ENCODE measurements at regions not wholly inside any gene's neighbourhood (a gene's known extent, or its start where the extent isn't known, plus 50 kb on each side); places are given as distances from the start of the nearest gene placed in this dataset.
"Not testable (repeated sequence)": the region's sequence is repeated elsewhere in the genome, so short reads cannot be mapped to it uniquely, and the experiment has no call there.

DNA sequence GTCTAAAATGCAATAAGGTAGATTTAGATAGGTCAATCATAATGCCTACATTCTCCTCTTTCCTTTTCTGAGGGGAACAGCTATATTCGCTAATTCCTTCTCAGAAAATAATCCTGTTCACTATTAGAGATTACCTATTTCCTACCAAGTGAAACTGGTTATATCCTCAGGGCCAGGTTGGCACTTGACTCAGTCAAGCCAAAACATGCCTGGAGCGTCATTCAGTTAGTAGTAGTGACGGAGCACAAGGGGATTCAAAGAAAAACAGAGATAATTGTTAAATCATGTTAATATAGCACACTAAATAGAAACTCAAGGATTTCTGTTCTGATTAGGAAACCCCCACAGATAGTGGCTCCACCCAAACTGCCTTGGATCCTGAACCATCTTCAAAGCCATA lies 515.4 kb upstream of the PTPRD start:
- DNase-seq (ENCODE audit: low spot score), result no peak
- no peak for ATAC-seq

GRCh38 chr9:11135851-11136250 lies 523.0 kb upstream of the PTPRD start:
- ATAC-seq, result no peak
- DNase-seq (ENCODE audit: low spot score), result no peak

DNA sequence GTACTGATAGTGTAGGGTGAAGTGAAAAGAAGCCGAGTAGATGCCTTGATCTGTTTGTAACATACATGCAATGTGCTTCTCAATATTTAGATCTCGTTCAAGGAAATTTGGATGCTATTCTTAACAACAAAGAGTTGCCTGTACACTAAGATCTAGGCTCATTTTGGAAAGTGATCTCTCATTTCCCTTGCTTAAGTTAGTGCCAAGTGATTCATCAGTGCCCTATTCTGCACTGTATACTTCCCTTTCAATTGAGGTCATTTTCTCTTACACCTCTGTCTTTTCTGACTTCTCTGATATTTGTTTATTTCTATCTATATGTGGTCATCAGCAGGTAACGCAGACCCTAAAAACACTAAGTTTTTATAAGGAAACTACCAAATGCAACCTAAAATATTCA lies 528.6 kb upstream of the PTPRD start:
- ATAC-seq (no peak), DNase-seq (ENCODE audit: low spot score) (no peak)

- DNase-seq (ENCODE audit: low spot score) (no peak), ATAC-seq (no peak)
Measured at GRCh38 chr9:11142965-11143738, 530.4 kb upstream of the PTPRD start.

GRCh38 chr9:11144746-11145145 lies 531.9 kb upstream of the PTPRD start:
- DNase-seq (ENCODE audit: low spot score), result no peak
- no peak for ATAC-seq

DNA sequence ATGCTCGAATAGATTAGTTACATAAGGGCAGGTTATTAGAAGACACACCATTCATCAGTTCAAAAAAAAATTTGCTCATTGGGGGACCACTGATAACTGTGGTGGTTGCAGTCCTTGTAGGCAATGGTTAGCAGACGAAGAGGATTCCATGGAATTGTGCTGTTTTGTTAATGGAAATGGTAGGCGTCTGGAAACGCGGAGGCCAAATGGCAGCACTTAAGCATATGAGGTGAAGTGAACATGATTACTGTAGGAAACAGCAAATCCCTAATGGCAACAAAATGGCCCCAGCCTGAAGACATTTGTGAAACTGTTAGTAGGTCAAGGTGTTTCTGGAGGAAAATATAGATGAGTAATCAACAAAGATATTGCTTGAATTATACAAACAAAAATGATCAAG lies 535.4 kb upstream of the PTPRD start:
- DNase-seq (ENCODE audit: low spot score), result no peak
- no peak for ATAC-seq

DNA sequence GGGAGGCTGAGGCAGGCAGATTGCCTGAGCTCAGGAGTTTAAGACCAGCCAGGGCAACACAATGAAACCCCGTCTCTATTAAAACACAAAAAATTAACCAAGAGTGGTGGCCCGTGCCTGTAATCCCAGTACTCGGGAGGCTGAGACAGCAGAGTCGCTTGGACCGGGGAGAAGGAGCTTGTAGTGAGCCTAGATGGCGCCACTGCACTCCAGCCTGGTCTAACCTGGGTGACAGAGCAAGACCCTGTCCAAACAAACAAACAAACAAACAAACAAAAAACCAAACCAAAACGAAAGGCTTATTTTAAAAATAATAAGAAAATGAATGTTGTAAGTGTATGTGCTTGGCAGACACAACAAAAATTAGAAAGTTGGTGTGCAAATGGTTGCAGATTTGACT lies 536.3 kb upstream of the PTPRD start:
- DNase-seq (ENCODE audit: low spot score), result no peak
- no peak for ATAC-seq

- no peak for ATAC-seq
Measured at GRCh38 chr9:11158063-11158462, 545.3 kb upstream of the PTPRD start.

DNA sequence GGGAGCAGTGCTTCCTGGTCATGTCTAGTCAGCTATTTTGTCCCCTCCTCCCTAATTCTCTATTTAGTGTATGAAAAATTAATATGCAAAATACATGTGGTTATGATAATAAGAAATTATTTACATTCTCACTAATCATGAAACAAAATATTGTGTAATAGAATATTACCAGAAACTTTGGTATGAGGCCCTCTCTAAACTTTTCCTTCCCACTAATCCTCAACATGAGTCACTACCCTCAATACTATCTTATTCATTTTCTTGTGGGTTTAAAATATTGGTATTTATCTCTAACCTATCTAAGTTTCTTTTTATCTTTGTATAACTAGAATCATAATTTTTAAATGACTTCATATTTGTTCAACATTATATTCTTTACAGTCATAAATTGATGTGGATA lies 545.9 kb upstream of the PTPRD start:
- DNase-seq (ENCODE audit: low spot score) (no peak), ATAC-seq (no peak)

More at GRCh38 chr9:11158063-11158462, 545.3 kb upstream of the PTPRD start:
- DNase-seq (ENCODE audit: low spot score), result no peak

GRCh38 chr9:11159318-11159862 lies 546.6 kb upstream of the PTPRD start:
- ATAC-seq (no peak), DNase-seq (ENCODE audit: low spot score) (no peak)

GRCh38 chr9:11163843-11164242 lies 551.0 kb upstream of the PTPRD start:
- no peak for DNase-seq (ENCODE audit: low spot score)
- no peak for ATAC-seq

DNA sequence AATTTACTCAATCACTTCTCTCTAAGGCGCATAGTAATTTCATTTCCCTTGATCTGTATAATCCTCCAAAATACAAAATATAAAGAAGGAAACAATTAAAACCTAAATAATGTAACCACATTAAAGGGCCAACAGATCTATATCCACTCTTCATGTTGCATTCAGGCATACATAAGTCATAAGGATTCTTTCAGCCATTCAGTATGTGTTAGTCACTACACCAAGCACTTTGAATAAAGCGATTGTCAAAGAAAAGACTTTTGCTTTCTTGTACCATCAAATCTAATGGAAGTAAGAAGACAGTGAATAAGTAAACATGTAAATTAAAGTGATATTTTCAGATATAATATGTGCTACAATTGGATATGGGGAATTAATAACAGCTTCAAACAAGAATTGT lies 569.2 kb upstream of the PTPRD start:
- no peak for ATAC-seq
- no peak for DNase-seq (ENCODE audit: low spot score)

GRCh38 chr9:11190719-11191118 lies 577.9 kb upstream of the PTPRD start:
- DNase-seq (ENCODE audit: low spot score), result no peak
- no peak for ATAC-seq

DNA sequence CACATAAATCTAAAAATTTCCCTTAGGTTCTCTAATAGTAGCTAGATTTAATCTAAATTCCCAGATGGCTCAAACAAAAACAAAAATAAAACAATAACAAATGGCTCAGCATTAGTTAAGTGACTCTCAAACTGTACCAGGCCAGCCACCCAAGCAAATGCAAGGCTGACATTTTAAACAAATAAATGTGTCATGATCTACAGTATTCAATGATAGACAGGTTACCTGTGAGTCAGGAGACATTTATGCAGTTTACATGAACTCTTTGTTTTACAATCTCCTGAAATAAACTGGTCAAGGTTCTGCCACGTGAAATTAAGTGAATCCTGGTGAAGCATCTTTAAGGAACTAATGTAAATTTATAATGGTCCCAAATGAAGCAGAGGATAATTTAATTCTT lies 580.2 kb upstream of the PTPRD start:
- no peak for ATAC-seq
- no peak for DNase-seq (ENCODE audit: low spot score)

DNA sequence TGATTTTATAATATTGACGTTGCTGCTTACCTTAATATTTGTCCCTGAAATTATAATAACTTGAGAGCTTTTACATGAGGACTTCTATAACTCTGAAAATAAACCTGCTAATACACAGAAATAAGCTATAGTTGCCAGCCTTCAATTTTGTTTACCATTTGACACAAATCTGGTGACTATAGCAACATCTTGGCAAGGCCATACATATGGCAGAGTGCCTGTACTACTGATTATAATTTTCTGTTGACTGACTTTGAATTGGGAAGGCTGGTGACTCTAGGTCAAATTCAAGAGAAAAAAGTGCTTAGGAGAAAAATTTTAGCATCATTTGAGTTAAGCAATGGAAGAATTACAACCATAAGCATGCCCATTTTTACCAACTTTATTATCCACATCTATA lies 581.4 kb upstream of the PTPRD start:
- DNase-seq (ENCODE audit: low spot score), result no peak
- ATAC-seq, result no peak

GRCh38 chr9:11196840-11197365 lies 584.1 kb upstream of the PTPRD start:
- ATAC-seq; DNase-seq (ENCODE audit: low spot score): not testable (repeated sequence)

DNA sequence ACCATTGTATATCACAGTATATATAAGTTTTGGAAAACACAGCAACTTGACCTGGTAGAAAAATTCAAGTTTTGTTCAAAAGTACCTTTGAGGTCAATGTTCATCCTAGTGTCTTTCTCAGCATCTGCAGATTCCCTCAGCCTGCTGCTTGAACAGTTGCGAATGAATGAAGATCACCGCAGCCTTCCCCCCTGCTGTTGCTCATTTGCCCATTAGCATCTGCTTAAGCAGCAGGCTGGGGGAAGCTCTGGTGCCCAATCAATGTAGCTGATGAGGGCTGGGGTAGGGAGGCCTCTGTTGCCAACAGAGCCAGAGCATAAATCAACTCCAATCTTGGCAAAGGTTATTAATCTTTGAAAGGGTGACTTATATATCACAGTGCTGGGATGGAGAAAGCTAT lies 586.5 kb upstream of the PTPRD start:
- DNase-seq (ENCODE audit: low spot score) (no peak), ATAC-seq (no peak)

DNA sequence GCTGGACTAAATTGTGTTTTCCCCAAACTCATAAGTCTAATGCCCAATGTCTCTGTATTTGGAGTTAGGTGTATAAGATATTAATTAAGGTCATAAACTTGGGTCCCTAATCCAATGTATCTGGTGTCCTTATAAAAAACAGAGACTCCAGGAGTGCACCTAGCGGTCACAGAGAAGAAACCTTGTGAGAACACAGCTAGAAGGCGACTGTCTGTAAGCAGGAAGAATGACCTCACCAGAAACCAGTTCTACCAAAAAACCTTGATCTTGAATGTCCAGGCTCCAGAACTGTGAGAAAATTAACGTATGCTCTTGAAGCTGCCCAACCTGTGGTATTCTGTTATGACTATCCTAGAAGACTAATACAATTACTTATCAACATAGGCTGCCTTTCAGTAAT lies 591.7 kb upstream of the PTPRD start:
- DNase-seq (ENCODE audit: low spot score), result no peak
- ATAC-seq, result no peak

GRCh38 chr9:11206925-11207324 lies 594.1 kb upstream of the PTPRD start:
- DNase-seq (ENCODE audit: low spot score), result no peak
- no peak for ATAC-seq

GRCh38 chr9:11233696-11234095 lies 620.9 kb upstream of the PTPRD start:
- ATAC-seq (no peak), DNase-seq (ENCODE audit: low spot score) (no peak)

GRCh38 chr9:11235061-11235460 lies 622.3 kb upstream of the PTPRD start:
- ATAC-seq (no peak), DNase-seq (ENCODE audit: low spot score) (no peak)

GRCh38 chr9:11241779-11242178 lies 629.0 kb upstream of the PTPRD start:
- ATAC-seq (no peak), DNase-seq (ENCODE audit: low spot score) (no peak)

- no peak for ATAC-seq
Measured at GRCh38 chr9:11257992-11258391, 645.2 kb upstream of the PTPRD start.

More at GRCh38 chr9:11257992-11258391, 645.2 kb upstream of the PTPRD start:
- no peak for DNase-seq (ENCODE audit: low spot score)

All from left lobe of liver (tissue), 2 donors.